ACHN (cell line): ENCODE measurements at regions not wholly inside any gene's neighbourhood (a gene's known extent, or its start where the extent isn't known, plus 50 kb on each side); places are given as distances from the start of the nearest gene placed in this dataset.
"Not testable (repeated sequence)": the region's sequence is repeated elsewhere in the genome, so short reads cannot be mapped to it uniquely, and the experiment has no call there.

Experiments used
- DNase-seq: peaks from one replicate; pipeline ENCODE4 v3.0.0-alpha.2; 2015
- in situ Hi-C: cut with HindIII; loops from 2 replicates; pipeline ENCODE4 v1.10.0; 2017; ENCODE audit warnings: low sequenced_read_pairs, low pct_ligation_motif_present, low pct_unique_long_range_greater_than_20kb

DNA sequence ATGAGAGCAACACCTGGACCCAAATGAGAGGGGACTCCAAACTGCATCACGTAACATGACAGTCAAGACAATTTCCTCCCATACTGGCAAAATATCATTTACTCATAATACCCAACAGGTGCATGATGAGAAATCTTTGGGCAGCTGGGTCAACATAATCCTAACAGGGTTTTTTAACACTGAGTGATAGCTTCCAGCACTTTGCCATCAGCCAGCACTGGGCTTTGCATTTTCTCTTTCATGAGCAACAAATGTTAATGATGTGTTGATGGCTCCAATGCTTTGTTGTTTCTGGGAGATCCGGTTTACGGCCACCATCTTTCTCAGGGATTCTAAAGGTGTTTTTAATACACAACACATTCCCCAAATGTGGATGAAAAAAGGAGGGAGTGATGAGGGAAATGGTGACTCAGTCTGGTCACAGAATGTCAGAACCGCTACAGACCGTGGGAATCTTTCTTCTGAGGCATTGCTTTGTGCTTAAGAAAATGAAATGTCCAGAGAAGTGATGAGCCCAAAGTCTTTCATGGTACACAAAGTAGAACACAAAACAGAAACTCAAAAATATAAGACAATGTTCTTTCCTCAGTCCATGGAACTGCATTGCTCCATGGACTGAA is 705.7 kb upstream of the IGFBP3 start:
- DNase-seq, result no peak
- in situ Hi-C loops, result no loop called here

- DNase-seq, result no peak
- in situ Hi-C loops, result no loop called here
Measured at GRCh38 chr7:46626261-46626660, 705.2 kb upstream of the IGFBP3 start.

DNA sequence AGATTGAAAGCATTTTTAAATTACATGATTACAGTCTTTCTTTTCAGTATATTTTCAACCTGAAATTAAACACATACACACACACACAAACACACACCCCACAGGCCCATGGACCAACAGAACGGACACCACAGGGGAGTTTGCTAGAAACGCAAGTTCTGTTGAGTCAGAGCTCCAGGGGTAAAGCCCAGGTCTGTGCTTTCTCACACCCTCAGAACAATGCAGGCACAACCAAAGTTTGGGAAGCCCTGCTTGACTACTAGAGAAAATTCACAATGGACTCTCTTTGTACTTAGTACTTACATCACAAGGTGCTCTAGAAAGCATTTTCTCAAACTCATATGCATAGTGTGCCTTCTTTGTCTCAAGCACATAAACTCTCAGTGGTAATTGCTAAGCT is 704.0 kb upstream of the IGFBP3 start:
- in situ Hi-C loops, result no loop called here
- no peak for DNase-seq

- DNase-seq, result no peak
- in situ Hi-C loops, result no loop called here
Measured at GRCh38 chr7:46622251-46622650, 701.2 kb upstream of the IGFBP3 start.

DNA sequence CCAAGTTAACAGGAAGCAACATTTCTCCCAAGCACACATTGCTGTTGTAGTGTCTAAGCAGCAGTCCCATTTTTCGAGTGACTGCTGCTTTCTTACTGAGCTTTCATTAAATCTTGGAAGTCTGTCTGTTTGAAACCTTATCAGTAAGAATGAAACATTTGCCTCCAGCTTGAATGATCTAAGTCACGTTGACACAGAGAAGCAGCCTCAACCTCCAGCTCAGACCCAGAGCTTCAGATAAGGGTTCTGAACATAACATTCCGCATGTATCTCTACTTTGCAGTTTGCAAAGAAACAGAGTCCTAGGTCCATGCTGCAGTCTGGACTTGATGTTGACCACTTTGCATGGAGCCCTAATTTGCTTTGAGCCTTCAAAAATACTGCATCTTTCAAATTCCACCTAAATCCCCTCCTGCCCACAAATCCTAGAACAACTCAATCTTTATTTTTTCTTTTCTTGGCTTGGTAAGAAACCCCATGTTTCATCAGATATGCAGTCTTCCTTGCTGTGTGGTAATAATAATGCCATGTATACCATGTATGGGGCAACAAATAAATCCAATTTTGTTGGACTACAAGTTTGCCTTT is 698.7 kb upstream of the IGFBP3 start:
- in situ Hi-C loops, result no loop called here
- no peak for DNase-seq

GRCh38 chr7:46616636-46617035 is 695.6 kb upstream of the IGFBP3 start:
- in situ Hi-C loops, result no loop called here
- no peak for DNase-seq

- DNase-seq, result no peak
- in situ Hi-C loops, result no loop called here
Measured at GRCh38 chr7:46613551-46613950, 692.5 kb upstream of the IGFBP3 start.

- in situ Hi-C loops, result no loop called here
Measured at GRCh38 chr7:46613116-46613515, 692.0 kb upstream of the IGFBP3 start.

DNA sequence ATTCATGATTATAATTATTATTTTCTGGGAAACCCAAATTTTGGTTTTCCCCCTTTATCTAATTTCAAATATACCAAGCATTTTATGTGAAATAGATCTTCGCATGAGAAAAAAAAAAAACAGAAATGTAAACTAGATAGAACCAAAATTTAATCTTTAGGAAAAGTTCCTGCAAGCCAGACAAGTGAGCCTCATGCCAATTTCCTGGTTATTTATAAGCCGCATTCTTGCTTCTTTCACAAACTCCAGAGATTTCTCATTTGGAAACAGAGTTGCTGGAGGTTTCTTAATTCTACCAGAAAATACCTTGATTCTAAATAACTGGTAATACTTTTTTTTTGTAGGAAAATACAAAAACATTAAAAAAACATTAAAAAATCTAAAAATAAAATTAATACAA is 690.4 kb upstream of the IGFBP3 start:
- in situ Hi-C loops, result no loop called here
- no peak for DNase-seq

More at GRCh38 chr7:46613116-46613515, 692.0 kb upstream of the IGFBP3 start:
- no peak for DNase-seq

GRCh38 chr7:46610746-46611145 is 689.7 kb upstream of the IGFBP3 start:
- no peak for DNase-seq
- in situ Hi-C loops, result no loop called here

- in situ Hi-C loops, result no loop called here
- no peak for DNase-seq
Measured at GRCh38 chr7:46607176-46607575, 686.1 kb upstream of the IGFBP3 start.

DNA sequence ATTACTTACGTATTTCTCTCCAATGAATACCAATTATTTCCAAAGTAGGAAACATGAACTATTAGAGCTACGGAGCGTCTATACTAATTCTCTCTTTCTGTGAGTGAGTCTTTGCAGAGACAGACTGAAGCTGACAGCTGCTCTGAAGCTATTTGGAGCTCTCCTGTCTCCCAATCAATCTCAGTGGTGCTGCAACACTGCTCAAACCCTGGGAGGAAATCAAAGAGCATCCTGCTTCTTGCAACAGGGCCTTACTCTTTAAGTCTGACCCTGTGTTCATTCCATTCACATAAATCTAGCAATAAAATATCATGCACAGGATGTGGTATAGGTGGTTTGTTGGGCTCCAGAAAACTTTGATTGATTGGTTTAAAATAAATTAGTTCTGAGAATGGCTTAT is 685.7 kb upstream of the IGFBP3 start:
- in situ Hi-C loops, result no loop called here
- DNase-seq, result no peak

GRCh38 chr7:46604241-46604661 is 683.2 kb upstream of the IGFBP3 start:
- DNase-seq, result no peak
- in situ Hi-C loops, result no loop called here

DNA sequence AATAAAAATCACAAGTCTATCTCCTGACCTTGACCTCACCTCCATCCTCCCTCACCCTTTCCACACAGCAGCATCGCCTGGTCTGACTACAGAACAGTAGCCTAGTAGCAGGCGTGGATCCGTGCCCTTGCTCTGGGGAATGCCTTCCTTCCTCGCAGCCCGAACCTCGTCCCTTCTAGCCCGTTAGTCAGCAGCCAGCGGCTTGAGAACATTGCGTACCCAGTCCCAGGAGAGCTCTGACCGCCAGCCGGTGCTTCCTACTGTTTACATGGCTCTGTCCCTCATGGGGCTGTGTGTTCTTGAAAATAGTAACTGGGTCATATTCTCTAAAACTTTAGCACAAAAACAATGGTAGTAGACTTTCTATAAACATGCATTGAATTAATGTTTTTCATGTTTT is 682.7 kb upstream of the IGFBP3 start:
- DNase-seq, result no peak
- in situ Hi-C loops, result no loop called here

DNA sequence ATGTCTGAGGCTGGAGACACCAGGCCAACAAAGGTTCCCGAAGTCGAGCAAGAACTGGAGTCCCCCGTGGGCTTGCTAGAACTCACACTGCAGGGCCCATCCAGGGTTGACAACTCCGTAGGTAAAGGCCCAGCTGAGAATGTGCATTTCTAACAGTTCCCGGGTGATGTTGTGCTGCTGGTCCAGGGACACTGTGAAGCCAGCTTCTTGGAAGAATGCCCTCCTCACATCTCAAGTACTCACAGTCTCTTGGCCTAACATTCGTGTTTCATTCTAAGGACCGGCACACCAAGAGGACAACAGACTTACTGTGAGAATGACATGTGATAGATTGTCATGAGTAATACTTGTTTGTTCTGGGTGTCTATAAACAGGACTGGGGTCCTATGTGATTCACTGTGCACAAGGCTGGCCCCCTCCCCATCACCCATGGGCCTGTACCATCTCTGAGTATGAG is 682.3 kb upstream of the IGFBP3 start:
- no peak for DNase-seq
- in situ Hi-C loops, result no loop called here

- in situ Hi-C loops, result no loop called here
- no peak for DNase-seq
Measured at GRCh38 chr7:46600340-46600739, 679.3 kb upstream of the IGFBP3 start.

DNA sequence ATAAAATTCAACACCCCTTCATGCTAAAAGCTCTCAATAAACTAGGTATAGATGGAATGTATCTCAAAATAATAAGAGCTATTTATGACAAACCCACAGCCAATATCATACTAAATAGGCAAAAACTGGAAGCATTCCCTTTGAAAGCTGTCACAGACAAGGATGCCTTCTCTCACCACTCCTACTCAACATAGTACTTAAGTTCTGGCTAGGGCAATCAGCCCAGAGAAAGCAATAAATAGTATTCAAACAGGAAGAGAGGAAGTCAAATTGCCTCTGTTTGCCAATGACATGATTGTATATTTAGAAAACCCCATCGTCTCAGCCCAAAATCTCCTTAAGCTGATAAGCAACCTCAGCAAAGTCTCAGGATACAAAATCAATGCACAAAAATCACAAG is 673.8 kb upstream of the IGFBP3 start:
- DNase-seq, in situ Hi-C loops: not testable (repeated sequence)

GRCh38 chr7:46590918-46591905 is 670.1 kb upstream of the IGFBP3 start:
- in situ Hi-C loops, DNase-seq: not testable (repeated sequence)

GRCh38 chr7:46589286-46589685 is 668.2 kb upstream of the IGFBP3 start:
- in situ Hi-C loops, result no loop called here
- no peak for DNase-seq
